OCI-LY7 (cell line): ENCODE measurements at regions not wholly inside any gene's neighbourhood (a gene's known extent, or its start where the extent isn't known, plus 50 kb on each side); places are given as distances from the start of the nearest gene placed in this dataset.

Experiments
- BruUV-seq: library from RNA; stranded (reverse); fragments of 400-500 nt; replicated peaks from 2 replicates; lab custom pipeline; 2021; lab: Mats Ljungman, UMichigan
- CTCF ChIA-PET: fragments of 300-600 bp; sonication (Branson Sonifier 250); formaldehyde crosslinking; loops from one replicate; lab custom pipeline; 2022; ENCODE audit warnings: antibody characterized with exemption; ENCODE audit not compliant: unreplicated experiment; lab: Charles Lee
- POLR2A ChIA-PET: fragments of 300-600 bp; sonication (Branson Sonifier 250); formaldehyde crosslinking; loops from one replicate; lab custom pipeline; 2022; ENCODE audit warnings: antibody characterized with exemption; lab: Charles Lee
- DNase-seq: peaks from one replicate; pipeline ENCODE4 v3.0.0-alpha.2; 2015; ENCODE audit warnings: low spot score
- H2AFZ ChIP-seq: fragments of 200-600 bp; sonication (generic), shearing (Covaris generic); 2 replicates; pipeline ENCODE4 v1.6.1; 2014; ENCODE audit warnings: mild to moderate bottlenecking, antibody characterized with exemption, low read length, moderate library complexity
- H3K27ac ChIP-seq: fragments of 200-600 bp; sonication (generic); 2 replicates; pipeline ENCODE4 v1.5.1; 2014; ENCODE audit warnings: mixed run types, low read depth, mild to moderate bottlenecking, moderate library complexity, low read length, inconsistent platforms; ENCODE audit not compliant: poor library complexity, severe bottlenecking
- H3K36me3 ChIP-seq: fragments of 200-600 bp; sonication (generic); 2 replicates; pipeline ENCODE4 v1.6.1; 2014; ENCODE audit warnings: mild to moderate bottlenecking, antibody characterized with exemption, low read length, moderate library complexity, mixed read lengths; ENCODE audit not compliant: insufficient read depth
- H3K4me1 ChIP-seq: fragments of 200-600 bp; sonication (generic); 2 replicates; pipeline ENCODE4 v1.5.1; 2014; ENCODE audit warnings: mild to moderate bottlenecking, low read length; ENCODE audit not compliant: insufficient read depth, poor library complexity, severe bottlenecking
- H3K4me2 ChIP-seq: fragments of 200-600 bp; sonication (generic); 2 replicates; pipeline ENCODE4 v1.6.1; 2014; ENCODE audit warnings: mild to moderate bottlenecking, low read length
- H3K4me3 ChIP-seq: fragments of 200-600 bp; sonication (generic); 2 replicates; pipeline ENCODE4 v1.5.1; 2014; ENCODE audit warnings: mild to moderate bottlenecking, low read depth, low read length; ENCODE audit not compliant: poor library complexity, severe bottlenecking
- H3K79me2 ChIP-seq: fragments of 200-600 bp; sonication (generic); 2 replicates; pipeline ENCODE4 v1.6.1; 2016; ENCODE audit warnings: low read depth, mild to moderate bottlenecking, low read length, moderate library complexity, mixed read lengths; ENCODE audit not compliant: insufficient read depth
- H3K9me2 ChIP-seq: fragments of 200-600 bp; sonication (generic); 2 replicates; pipeline ENCODE4 v1.6.1; 2016; ENCODE audit warnings: mild to moderate bottlenecking, low read length, mixed read lengths; ENCODE audit not compliant: insufficient read depth
- H3K9me3 ChIP-seq: fragments of 200-600 bp; sonication (generic); 2 replicates; pipeline ENCODE4 v1.6.1; 2014; ENCODE audit warnings: mild to moderate bottlenecking, mixed run types, low read length, mixed read lengths
- H4K20me1 ChIP-seq: fragments of 200-600 bp; sonication (generic); 2 replicates; pipeline ENCODE4 v1.6.1; 2014; ENCODE audit warnings: mild to moderate bottlenecking, antibody characterized with exemption, low read length, moderate library complexity, mixed read lengths; ENCODE audit not compliant: insufficient read depth
- EZH2phosphoT487 ChIP-seq: fragments of 200-600 bp; sonication (generic); IDR thresholded peaks from 2 replicates; pipeline ENCODE4 v1.6.1; 2018; ENCODE audit warnings: low read depth, borderline replicate concordance, mild to moderate bottlenecking, mixed run types, antibody characterized with exemption, low read length, moderate library complexity, mixed read lengths
- intact Hi-C: fragments of 100-400 bp; cut with micrococcal nuclease; formaldehyde crosslinking; loops from one replicate; pipeline ENCODE4 v1.10.0; 2022; ENCODE audit not compliant: unreplicated experiment
- TF ChIP-seq, protein P1 (sequence below): fragments of 200-600 bp; sonication (generic); conservative IDR thresholded peaks from 2 replicates; pipeline ENCODE4 v1.5.1; 2014; ENCODE audit warnings: mild to moderate bottlenecking, antibody characterized with exemption, low read length, moderate library complexity, mixed read lengths

DNA sequence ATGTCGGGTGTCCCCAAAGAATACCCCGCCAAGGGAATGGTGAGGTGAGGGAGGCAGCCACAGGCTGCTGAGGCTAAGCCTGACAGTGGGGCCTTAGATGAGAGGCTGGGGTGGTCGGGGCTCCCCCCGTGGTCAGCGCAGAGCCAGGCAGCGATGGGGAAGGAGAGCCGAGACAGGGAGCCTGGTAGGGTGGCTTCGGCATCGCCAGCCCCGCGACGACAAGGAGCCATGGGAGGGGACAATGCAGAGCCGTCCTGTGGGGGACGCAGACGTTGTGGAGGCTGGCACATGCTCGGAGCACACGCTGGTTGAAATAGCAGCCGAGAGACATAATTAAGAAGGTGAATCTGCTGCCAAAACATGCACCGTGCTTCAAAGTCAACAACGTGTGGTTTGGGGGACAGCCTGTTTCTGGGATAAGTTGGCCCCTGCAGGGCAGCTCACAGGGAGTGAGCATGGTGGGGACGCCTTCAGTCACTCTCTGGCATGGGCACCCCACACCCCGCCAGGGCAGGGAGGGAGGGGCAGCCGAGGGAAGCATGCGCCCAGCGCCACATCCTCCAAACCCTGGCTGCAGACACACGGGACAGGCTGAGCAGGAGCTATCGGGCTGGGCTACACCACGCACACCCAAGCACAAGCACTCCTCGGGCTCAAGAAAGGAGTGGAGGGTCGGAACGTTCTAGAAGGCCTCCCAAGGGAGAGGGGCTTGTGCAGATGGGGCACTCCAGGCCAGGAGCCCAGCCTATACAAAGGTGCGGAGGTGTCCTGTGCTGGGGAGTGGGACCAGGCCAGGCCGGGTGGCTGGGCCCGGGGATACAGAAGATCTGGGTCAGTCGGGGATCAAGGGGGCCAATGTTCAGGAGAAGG lies 66.6 kb upstream of the C14orf180 start:
- H3K79me2 ChIP-seq: no peaks in the 10 kb centered on the region
- no peaks in the 10 kb centered on the region for H3K9me2 ChIP-seq
- TF ChIP-seq, protein P1, sequence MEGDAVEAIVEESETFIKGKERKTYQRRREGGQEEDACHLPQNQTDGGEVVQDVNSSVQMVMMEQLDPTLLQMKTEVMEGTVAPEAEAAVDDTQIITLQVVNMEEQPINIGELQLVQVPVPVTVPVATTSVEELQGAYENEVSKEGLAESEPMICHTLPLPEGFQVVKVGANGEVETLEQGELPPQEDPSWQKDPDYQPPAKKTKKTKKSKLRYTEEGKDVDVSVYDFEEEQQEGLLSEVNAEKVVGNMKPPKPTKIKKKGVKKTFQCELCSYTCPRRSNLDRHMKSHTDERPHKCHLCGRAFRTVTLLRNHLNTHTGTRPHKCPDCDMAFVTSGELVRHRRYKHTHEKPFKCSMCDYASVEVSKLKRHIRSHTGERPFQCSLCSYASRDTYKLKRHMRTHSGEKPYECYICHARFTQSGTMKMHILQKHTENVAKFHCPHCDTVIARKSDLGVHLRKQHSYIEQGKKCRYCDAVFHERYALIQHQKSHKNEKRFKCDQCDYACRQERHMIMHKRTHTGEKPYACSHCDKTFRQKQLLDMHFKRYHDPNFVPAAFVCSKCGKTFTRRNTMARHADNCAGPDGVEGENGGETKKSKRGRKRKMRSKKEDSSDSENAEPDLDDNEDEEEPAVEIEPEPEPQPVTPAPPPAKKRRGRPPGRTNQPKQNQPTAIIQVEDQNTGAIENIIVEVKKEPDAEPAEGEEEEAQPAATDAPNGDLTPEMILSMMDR: no peak
- TF ChIP-seq EZH2phosphoT487: no peak
- no peaks in the 10 kb centered on the region for H4K20me1 ChIP-seq
- H3K4me3 ChIP-seq: no peak overlapping the region
- no peak overlapping the region for H3K4me2 ChIP-seq
- H3K36me3 ChIP-seq: no peaks in the 10 kb centered on the region
- H3K4me1 ChIP-seq: no peaks in the 10 kb centered on the region
- H2AFZ ChIP-seq: no peak overlapping the region
- ChIA-PET CTCF (interaction anchor here (0.5 kb wide), 1 partner anchor 313 kb away, joined by 3 read pairs; no protein-coding TSS in a partner anchor), POLR2A (no interaction called here)
- no peaks in the 10 kb centered on the region for H3K9me3 ChIP-seq
- intact Hi-C loops: no loop called here
- BruUV-seq: no TSS peak
- no peak overlapping the region for H3K27ac ChIP-seq
- no peak for DNase-seq

DNA sequence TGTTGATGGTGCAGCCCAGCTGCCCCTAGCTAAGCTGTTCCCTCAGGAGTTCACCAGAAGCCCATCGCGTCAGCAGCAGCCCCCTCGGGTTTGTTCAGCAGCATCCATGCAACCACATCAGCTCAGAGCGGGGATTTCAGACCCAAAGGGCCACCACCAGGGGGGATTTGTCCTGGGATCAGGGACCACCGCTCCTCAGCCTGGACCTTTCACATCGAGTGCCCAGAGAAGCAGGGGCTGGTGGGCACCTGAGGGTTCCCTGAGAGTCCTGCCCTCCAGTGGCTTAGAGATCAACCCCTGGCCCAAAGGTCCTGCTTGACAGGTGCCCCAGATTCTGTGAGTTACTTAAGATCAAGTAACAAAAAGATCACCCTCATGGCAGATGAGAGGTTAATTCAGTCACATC lies 65.9 kb upstream of the C14orf180 start:
- ChIA-PET CTCF (no interaction called here), POLR2A (no interaction called here)
- Histone ChIP-seq H3K9me2 (no peaks in the 10 kb centered on the region), H3K27ac (no peak overlapping the region), H3K4me3 (no peak overlapping the region), H2AFZ (no peak overlapping the region), H3K36me3 (no peaks in the 10 kb centered on the region), H3K79me2 (no peaks in the 10 kb centered on the region), H3K9me3 (no peaks in the 10 kb centered on the region), H3K4me1 (no peaks in the 10 kb centered on the region), H4K20me1 (no peaks in the 10 kb centered on the region), H3K4me2 (no peak overlapping the region)
- intact Hi-C loops: no loop called here
- TF ChIP-seq, protein P1: no peak
- no peak for TF ChIP-seq EZH2phosphoT487
- no peak for DNase-seq
- no TSS peak for BruUV-seq
